Heart left ventricle (tissue), 13 donors: ENCODE measurements at regions not wholly inside any gene's neighbourhood (a gene's known extent, or its start where the extent isn't known, plus 50 kb on each side); places are given as distances from the start of the nearest gene placed in this dataset.

Source experiments
- POLR2A ChIP-seq, 2 donors: fragments of 450-650 bp; IDR thresholded peaks; one replicate each; pipeline ENCODE4 v1.6.1; 2017; ENCODE audit warnings: antibody characterized with exemption in 2 of 2, mild to moderate bottlenecking in 2 of 2, moderate library complexity in 2 of 2
- TF ChIP-seq, protein P1 (sequence below), 12 donors: fragments of 200-600 bp; sonication (generic) in 4 of 12; IDR thresholded peaks; one replicate each; pipeline versions ENCODE4 v1.5.0 to v1.8.0; 2018 to 2022; ENCODE audit warnings: antibody characterized with exemption in 12 of 12, mild to moderate bottlenecking in 5 of 12
- donor health status: ischemic (EF 13 %, LVEDD 7.1; RV severe dilation, severe dysfunction).
- donor health status: DM: no; HTN: yes; CAD: no.
- donor health status: DM: no; HTN: no; CAD: no.
- donor health status: ischemic (EF 25% LVEDD 6.9; RV normal size, moderate dysfunction).
- donor health status: ischemic (EF 25% LVEDD 5.7; RV mildly dilated, moderate dysfunction).
- donor health status: ischemic (EF 35%, LVEDD 5.7; RV mildly dilated, moderate dysfunction).
- donor health status: nonischemic (EF 11% LVEDD 7.7; RV severe dilation, severe dysfunction).
- donor health status: DM: yes; HTN: yes; CAD: no.
- donor health status: PGD.
- donor health status: ischemic (EF 29% LVEDD 5.4; RV normal size, mild dysfunction).
- donor health status: nonischemic (EF 23%, LVEDD 6.1; RV moderate dilation, normal function).

DNA sequence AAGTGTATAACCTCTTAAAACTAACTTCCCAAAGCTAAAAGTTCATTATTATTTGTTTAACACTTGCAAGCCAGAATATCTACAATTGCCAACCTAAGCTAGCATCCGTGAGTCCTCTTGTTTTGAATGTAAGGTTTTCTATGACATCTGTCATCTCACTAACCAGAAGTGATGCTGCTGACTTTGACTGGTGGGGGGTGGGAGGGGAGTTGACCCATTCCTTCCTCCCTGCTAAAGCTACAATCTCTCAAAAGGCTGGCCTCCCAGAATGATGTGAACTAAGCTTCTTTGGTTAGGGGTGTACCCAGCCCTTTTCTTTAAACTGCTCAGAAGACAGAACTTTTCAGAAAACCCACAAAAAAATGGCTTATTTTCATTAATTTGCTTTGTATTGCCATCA lies 280.6 kb downstream of the ZEB2 start:
- TF ChIP-seq, protein P1, sequence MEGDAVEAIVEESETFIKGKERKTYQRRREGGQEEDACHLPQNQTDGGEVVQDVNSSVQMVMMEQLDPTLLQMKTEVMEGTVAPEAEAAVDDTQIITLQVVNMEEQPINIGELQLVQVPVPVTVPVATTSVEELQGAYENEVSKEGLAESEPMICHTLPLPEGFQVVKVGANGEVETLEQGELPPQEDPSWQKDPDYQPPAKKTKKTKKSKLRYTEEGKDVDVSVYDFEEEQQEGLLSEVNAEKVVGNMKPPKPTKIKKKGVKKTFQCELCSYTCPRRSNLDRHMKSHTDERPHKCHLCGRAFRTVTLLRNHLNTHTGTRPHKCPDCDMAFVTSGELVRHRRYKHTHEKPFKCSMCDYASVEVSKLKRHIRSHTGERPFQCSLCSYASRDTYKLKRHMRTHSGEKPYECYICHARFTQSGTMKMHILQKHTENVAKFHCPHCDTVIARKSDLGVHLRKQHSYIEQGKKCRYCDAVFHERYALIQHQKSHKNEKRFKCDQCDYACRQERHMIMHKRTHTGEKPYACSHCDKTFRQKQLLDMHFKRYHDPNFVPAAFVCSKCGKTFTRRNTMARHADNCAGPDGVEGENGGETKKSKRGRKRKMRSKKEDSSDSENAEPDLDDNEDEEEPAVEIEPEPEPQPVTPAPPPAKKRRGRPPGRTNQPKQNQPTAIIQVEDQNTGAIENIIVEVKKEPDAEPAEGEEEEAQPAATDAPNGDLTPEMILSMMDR (IDR thresholded peaks at IDR 0.05), result no peak
- no peak for TF ChIP-seq POLR2A (IDR thresholded peaks at IDR 0.05)
